ENCODE measurements at regions not wholly inside any gene's neighbourhood (a gene's known extent, or its start where the extent isn't known, plus 50 kb on each side); places are given as distances from the start of the nearest gene placed in this dataset.

DNA sequence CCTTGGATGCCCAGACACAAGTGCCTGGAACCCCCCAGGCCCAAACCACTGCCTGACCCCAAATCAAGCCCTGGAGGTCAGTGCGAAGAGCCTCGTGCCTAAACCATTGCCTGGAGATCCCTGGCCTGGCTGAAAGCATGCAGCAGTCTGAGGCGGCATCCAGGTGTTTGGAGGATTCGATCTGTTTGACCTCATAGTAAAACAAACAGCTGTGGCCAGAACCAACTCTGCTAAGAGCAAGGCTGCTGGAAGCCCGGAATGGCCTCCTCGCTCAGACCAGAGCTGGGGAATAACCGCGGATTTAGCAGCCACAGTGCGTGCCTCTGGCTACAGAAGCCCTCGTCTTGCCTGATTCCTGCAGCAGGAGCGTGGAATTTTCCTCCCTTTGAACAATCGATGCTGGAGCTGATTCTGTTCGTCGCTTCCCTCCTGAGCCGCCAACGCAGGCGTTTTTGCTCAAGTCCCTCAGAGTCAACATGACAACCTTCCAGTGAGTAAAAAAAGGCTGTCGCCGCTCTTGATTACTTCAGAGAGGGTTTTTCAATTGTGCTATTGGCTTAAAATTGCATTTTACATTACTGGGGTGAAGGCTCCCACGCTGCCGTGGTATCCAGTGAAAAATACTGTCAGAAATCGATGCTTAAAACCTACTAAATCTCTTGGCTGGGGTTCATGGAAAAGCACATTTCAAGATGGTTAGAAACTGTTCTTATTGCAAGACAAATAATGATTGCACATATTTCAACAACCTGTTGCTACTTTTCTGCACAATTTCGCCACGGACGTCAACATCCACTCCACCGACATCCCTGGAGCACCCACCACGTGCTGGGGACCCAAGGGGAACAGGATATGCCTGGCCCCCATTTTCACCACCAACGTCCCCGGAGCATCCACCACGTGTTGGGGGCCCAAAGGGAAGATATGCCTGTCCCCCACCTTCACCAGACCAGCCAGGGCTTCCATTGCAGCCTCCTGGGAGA is 190.0 kb downstream of the OLFM1 start:
- no peak overlapping the region for H3K4me3 ChIP-seq (ENCODE audit: low read depth, low read length)
- TF ChIP-seq, protein P1, sequence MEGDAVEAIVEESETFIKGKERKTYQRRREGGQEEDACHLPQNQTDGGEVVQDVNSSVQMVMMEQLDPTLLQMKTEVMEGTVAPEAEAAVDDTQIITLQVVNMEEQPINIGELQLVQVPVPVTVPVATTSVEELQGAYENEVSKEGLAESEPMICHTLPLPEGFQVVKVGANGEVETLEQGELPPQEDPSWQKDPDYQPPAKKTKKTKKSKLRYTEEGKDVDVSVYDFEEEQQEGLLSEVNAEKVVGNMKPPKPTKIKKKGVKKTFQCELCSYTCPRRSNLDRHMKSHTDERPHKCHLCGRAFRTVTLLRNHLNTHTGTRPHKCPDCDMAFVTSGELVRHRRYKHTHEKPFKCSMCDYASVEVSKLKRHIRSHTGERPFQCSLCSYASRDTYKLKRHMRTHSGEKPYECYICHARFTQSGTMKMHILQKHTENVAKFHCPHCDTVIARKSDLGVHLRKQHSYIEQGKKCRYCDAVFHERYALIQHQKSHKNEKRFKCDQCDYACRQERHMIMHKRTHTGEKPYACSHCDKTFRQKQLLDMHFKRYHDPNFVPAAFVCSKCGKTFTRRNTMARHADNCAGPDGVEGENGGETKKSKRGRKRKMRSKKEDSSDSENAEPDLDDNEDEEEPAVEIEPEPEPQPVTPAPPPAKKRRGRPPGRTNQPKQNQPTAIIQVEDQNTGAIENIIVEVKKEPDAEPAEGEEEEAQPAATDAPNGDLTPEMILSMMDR (IDR thresholded peaks at IDR 0.05; ENCODE audit: borderline replicate concordance, insufficient read depth, low read depth, low read length): no peak

DNA sequence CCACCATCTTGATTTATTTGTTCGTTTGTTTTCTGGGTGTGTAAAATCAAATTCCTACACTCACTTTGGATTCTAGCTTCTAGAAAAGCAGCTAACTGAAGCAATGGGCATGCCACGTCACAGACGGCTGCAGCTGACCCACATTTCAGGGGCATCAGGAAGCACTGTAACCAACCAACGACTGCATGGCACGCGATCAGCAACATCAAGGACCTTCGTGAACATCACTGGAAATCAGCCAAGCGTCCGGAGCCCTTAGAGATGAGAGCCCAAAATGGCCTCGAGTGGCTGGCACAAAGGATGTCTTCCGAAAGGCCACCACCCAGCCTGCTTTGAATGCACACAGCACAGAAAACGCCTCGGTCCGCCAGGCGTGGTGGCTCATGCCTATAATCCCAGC is 191.1 kb downstream of the OLFM1 start:
- TF ChIP-seq, protein P1 (IDR thresholded peaks at IDR 0.05; ENCODE audit: borderline replicate concordance, insufficient read depth, low read depth, low read length): no peak
- H3K4me3 ChIP-seq (ENCODE audit: low read depth, low read length): no peak overlapping the region

DNA sequence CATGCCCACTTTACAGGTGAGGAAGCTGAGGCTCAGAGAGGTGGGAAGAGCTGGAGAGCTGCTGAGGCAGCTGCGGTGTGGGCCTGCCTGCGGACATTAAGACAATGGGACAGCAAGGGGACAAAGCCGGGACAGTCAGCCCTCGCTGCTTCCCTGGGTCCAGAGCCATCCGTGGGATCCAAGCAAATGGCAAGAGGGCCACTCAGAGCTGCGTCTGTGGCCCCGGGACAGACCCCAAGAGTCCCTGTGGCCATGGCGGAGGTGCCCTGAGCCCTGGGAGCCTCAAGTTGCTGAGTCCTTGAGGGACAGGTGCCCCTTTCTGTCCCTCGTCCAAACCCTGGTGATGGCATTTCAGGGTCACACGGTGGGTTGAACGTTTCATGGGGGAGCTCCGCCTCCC is 191.9 kb downstream of the OLFM1 start:
- no peak overlapping the region for H3K4me3 ChIP-seq (ENCODE audit: low read depth, low read length)
- TF ChIP-seq, protein P1 (IDR thresholded peaks at IDR 0.05; ENCODE audit: borderline replicate concordance, insufficient read depth, low read depth, low read length): no peak

DNA sequence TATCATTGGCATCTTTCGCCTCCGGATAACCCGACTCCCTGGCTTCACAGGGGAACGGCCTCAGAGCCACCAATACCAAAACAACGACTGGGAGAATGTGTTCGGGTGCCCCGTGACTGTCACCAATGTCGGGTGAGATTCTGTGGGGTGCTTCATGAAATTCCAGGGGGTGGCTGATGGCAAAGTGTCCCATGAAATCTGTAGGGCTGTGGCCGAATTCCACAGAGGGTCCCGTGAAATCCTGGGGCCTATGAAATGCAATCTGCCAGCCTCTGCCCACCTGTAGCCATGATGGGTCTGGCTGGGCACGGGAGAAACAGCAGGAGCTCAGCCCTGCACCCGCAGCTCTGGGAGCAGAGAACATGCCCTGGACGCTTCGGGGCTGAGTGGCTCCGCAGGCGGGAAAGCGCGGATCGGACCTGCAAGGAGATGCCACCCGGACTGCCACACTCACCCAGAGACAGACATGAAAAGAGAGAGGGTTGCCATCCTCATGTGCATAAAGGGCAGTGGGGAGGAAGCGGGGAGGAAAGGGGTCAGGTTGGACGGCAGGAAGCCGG is 192.4 kb downstream of the OLFM1 start:
- TF ChIP-seq, protein P1 (IDR thresholded peaks at IDR 0.05; ENCODE audit: borderline replicate concordance, insufficient read depth, low read depth, low read length): no peak
- no peak overlapping the region for H3K4me3 ChIP-seq (ENCODE audit: low read depth, low read length)

DNA sequence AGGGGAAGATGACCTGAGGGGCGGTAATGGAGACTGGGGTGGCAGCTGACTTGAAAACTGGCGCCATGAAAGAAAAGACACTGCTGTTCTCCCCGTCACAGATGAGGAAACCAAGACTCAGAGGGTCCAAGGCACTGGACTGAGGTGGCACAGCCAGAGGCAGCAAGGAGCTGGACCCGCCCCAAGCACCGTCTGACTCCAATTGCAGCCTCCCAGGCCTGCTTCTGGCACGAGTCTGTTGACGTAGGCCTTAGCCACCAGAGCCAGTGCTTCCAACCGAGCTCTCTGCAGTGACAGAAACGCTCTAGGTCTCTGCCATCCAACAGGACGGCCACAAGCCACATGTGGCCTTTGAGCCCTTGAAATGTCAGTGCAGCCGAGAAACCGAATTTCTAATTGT is 193.2 kb downstream of the OLFM1 start:
- TF ChIP-seq, protein P1 (IDR thresholded peaks at IDR 0.05; ENCODE audit: borderline replicate concordance, insufficient read depth, low read depth, low read length): no peak
- no peak overlapping the region for H3K4me3 ChIP-seq (ENCODE audit: low read depth, low read length)

DNA sequence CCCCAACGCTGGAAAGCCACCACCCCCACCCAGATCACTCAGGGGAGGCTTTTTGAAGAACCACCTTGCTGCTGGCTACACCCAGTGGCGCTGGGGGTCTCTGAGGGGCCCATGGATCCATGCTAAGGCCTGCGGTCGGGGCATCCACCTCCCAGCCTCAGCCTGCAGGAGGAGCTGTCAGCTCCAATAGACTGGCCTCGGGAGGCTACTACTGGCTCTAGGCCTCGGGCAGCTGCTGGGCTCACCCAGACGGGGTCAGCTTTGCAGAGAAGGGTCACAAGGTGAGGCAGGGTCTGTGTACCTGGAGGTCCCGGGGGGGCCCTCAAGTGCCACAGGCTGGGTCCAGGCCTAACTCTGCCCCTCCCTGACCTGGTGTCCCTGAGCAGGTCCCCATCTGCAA is 193.7 kb downstream of the OLFM1 start:
- no peak overlapping the region for H3K4me3 ChIP-seq (ENCODE audit: low read depth, low read length)
- TF ChIP-seq, protein P1 (IDR thresholded peaks at IDR 0.05; ENCODE audit: borderline replicate concordance, insufficient read depth, low read depth, low read length): no peak

All from GM12875 (cell line).